CD14-positive monocyte (primary cell): ENCODE measurements at regions not wholly inside any gene's neighbourhood (a gene's known extent, or its start where the extent isn't known, plus 50 kb on each side); places are given as distances from the start of the nearest gene placed in this dataset.

Source experiments
- DNase-seq, 3 donors: peaks; one replicate each; pipeline ENCODE4 v3.0.0-alpha.2; 2011 to 2022
- H2AFZ ChIP-seq: 2 replicates; pipeline ENCODE4 v1.6.0; 2012; ENCODE audit warnings: mild to moderate bottlenecking, low read depth, low read length, inconsistent platforms; ENCODE audit not compliant: insufficient read depth, poor library complexity, severe bottlenecking
- H3K27ac ChIP-seq, 2 donors: 1 replicate in 1 of 2; 2 replicates in 1 of 2; pipeline ENCODE4 v1.5.1; 2012 to 2013; ENCODE audit warnings: low read length in 2 of 2, control low read depth in 1 of 2, inconsistent platforms in 1 of 2, low read depth in 1 of 2, mild to moderate bottlenecking in 1 of 2
- H3K27me3 ChIP-seq, 2 donors: one replicate each; pipeline versions ENCODE4 v1.6.0 to v1.6.1; 2011 to 2013; ENCODE audit warnings: low read length in 2 of 2; ENCODE audit not compliant: control insufficient read depth in 2 of 2, insufficient read depth in 2 of 2
- H3K36me3 ChIP-seq, 2 donors: replicated peaks in 1 of 2; 1 replicate in 1 of 2; 2 replicates in 1 of 2; pipeline versions ENCODE4 v1.5.1 to v1.6.1; 2012 to 2013; ENCODE audit warnings: low read length in 2 of 2, control low read depth in 1 of 2, inconsistent platforms in 1 of 2, mild to moderate bottlenecking in 1 of 2; ENCODE audit not compliant: insufficient read depth in 2 of 2, control insufficient read depth in 1 of 2
- H3K4me1 ChIP-seq, 2 donors: 1 replicate in 1 of 2; 2 replicates in 1 of 2; pipeline versions ENCODE4 v1.5.1 to v1.6.1; 2012 to 2013; ENCODE audit warnings: low read length in 2 of 2, control low read depth in 1 of 2, inconsistent platforms in 1 of 2, mild to moderate bottlenecking in 1 of 2, moderate library complexity in 1 of 2; ENCODE audit not compliant: insufficient read depth in 2 of 2, control insufficient read depth in 1 of 2
- H3K4me2 ChIP-seq: replicated peaks from 2 replicates; pipeline ENCODE3; 2012; ENCODE audit warnings: low read length, moderate library complexity, mild to moderate bottlenecking; ENCODE audit not compliant: poor library complexity, severe bottlenecking; ENCODE audit errors: extremely low read depth
- H3K4me3 ChIP-seq, 3 experiments: fragments of 200-600 bp in 1 of 3; sonication (generic) in 1 of 3; replicated peaks in 1 of 3; 1 replicate in 2 of 3; 2 replicates in 1 of 3; pipeline ENCODE4 v1.5.1; 2011 to 2013; ENCODE audit warnings: low read length in 3 of 3, mild to moderate bottlenecking in 3 of 3, control low read depth in 2 of 3, low read depth in 2 of 3, inconsistent platforms in 1 of 3, moderate library complexity in 1 of 3
- H3K79me2 ChIP-seq: 2 replicates; pipeline ENCODE4 v1.6.0; 2012; ENCODE audit warnings: mild to moderate bottlenecking, control low read depth, inconsistent platforms, low read length, moderate library complexity; ENCODE audit not compliant: insufficient read depth
- H3K9ac ChIP-seq: 2 replicates; pipeline ENCODE4 v1.6.0; 2017; ENCODE audit warnings: low read length, mild to moderate bottlenecking; ENCODE audit not compliant: insufficient read depth, poor library complexity, severe bottlenecking
- H3K9me3 ChIP-seq, 2 donors: replicated peaks in 1 of 2; 1 replicate in 1 of 2; 2 replicates in 1 of 2; pipeline versions ENCODE4 v1.5.1 to v1.6.1; 2012 to 2013; ENCODE audit warnings: low read length in 2 of 2, control low read depth in 1 of 2; ENCODE audit not compliant: control insufficient read depth in 1 of 2, insufficient read depth in 1 of 2
- H4K20me1 ChIP-seq: 2 replicates; pipeline ENCODE4 v1.6.0; 2012; ENCODE audit warnings: mild to moderate bottlenecking, low read length, control low read depth, moderate library complexity; ENCODE audit not compliant: insufficient read depth
- H3K27ac Mint-ChIP-seq, 7 donors: one replicate each; pipeline ENCODE4 v1.8.0; 2020; ENCODE audit warnings: mild to moderate bottlenecking in 7 of 7, mixed read lengths in 7 of 7, moderate library complexity in 6 of 7, inconsistent platforms in 2 of 7
- H3K27me3 Mint-ChIP-seq, 3 donors: one replicate each; pipeline ENCODE4 v1.8.0; 2021 to 2022; ENCODE audit warnings: low read depth in 3 of 3, mild to moderate bottlenecking in 3 of 3, mixed read lengths in 3 of 3, moderate library complexity in 3 of 3, inconsistent platforms in 1 of 3
- H3K36me3 Mint-ChIP-seq, 2 donors: one replicate each; pipeline ENCODE4 v1.8.0; 2020; ENCODE audit warnings: mixed read lengths in 2 of 2, inconsistent platforms in 1 of 2, mild to moderate bottlenecking in 1 of 2
- H3K4me1 Mint-ChIP-seq: one replicate; pipeline ENCODE4 v1.8.0; 2020; ENCODE audit warnings: mild to moderate bottlenecking, mixed read lengths
- H3K4me3 Mint-ChIP-seq, 2 donors: one replicate each; pipeline ENCODE4 v1.8.0; 2020; ENCODE audit warnings: mild to moderate bottlenecking in 2 of 2, mixed read lengths in 2 of 2, moderate library complexity in 1 of 2
- H3K9me3 Mint-ChIP-seq, 7 donors: one replicate each; pipeline ENCODE4 v1.8.0; 2020 to 2022; ENCODE audit warnings: mixed read lengths in 7 of 7, mild to moderate bottlenecking in 6 of 7, moderate library complexity in 6 of 7, inconsistent platforms in 2 of 7
- CTCF ChIP-seq: fragments of 200-600 bp; IDR thresholded peaks from one replicate; pipeline ENCODE4 v1.8.0; 2022; ENCODE audit warnings: antibody characterized with exemption, mild to moderate bottlenecking
- WGBS: methylation state at CpG from one replicate; pipeline ENCODE4 v1.1.5; 2013; ENCODE audit warnings: missing lambda C conversion rate; ENCODE audit not compliant: insufficient coverage; 5-methylcytosine and 5-hydroxymethylcytosine counted together
- intact Hi-C, 2 donors: fragments of 100-400 bp; cut with micrococcal nuclease; formaldehyde crosslinking; loops; one replicate each; pipeline versions ENCODE4 v1.15.0 to v1.15.1; 2023

- H3K36me3 Mint-ChIP-seq, result no peaks in the 10 kb centered on the region
- Histone ChIP-seq H3K27me3 (no peaks in the 10 kb centered on the region), H2AFZ (no peak overlapping the region), H3K4me2 (no peak overlapping the region), H3K9ac (no peak overlapping the region), H4K20me1 (no peaks in the 10 kb centered on the region), H3K27ac (no peak overlapping the region), H3K9me3 (no peaks in the 10 kb centered on the region), H3K79me2 (no peaks in the 10 kb centered on the region), H3K4me1 (no peaks in the 10 kb centered on the region), H3K4me3 (no peak overlapping the region), H3K36me3 (no peaks in the 10 kb centered on the region)
- H3K4me1 Mint-ChIP-seq, result no peaks in the 10 kb centered on the region
- no peak overlapping the region for H3K27ac Mint-ChIP-seq
- 45% methylated on average over 1 of the region's 2 CpGs for WGBS
- H3K9me3 Mint-ChIP-seq, result peaks cover 0 to 11% (median 0%) of the 10 kb centered on the region in 7 donors
- no peak for TF ChIP-seq CTCF
- no peak for DNase-seq
- intact Hi-C loops, result no loop called here
- peaks cover 0 to 4% (median 0%) of the 10 kb centered on the region in 3 donors for H3K27me3 Mint-ChIP-seq
- no peak overlapping the region for H3K4me3 Mint-ChIP-seq
These were observed 198.9 kb downstream of the ABCC12 start for GRCh38 chr16:47956916-47957315.

GRCh38 chr16:47949714-47950113 lies 206.1 kb downstream of the ABCC12 start:
- whole genome bisulfite sequencing, result 85% methylated on average over 6 of the region's 9 CpGs
- no peak overlapping the region for H3K9ac ChIP-seq
- H3K27ac ChIP-seq, result no peak overlapping the region
- no peaks in the 10 kb centered on the region for H4K20me1 ChIP-seq
- Mint-ChIP-seq H3K27ac (no peak overlapping the region), H3K4me1 (no peaks in the 10 kb centered on the region), H3K27me3 (peaks cover 0 to 5% (median 2%) of the 10 kb centered on the region in 3 donors), H3K4me3 (no peak overlapping the region), H3K36me3 (no peaks in the 10 kb centered on the region), H3K9me3 (peaks cover 0 to 14% (median 9%) of the 10 kb centered on the region in 7 donors)
- peaks cover 0 to 4% of the 10 kb centered on the region in 2 donors for H3K9me3 ChIP-seq
- intact Hi-C loops, result no loop called here
- TF ChIP-seq CTCF, result no peak
- H3K79me2 ChIP-seq, result no peaks in the 10 kb centered on the region
- H2AFZ ChIP-seq, result no peak overlapping the region
- DNase-seq, result no peak
- H3K4me1 ChIP-seq, result no peaks in the 10 kb centered on the region
- H3K4me3 ChIP-seq, result no peak overlapping the region
- H3K36me3 ChIP-seq, result no peaks in the 10 kb centered on the region
- no peaks in the 10 kb centered on the region for H3K27me3 ChIP-seq
- no peak overlapping the region for H3K4me2 ChIP-seq
